HG03558 (cell line): ENCODE measurements at regions not wholly inside any gene's neighbourhood (a gene's known extent, or its start where the extent isn't known, plus 50 kb on each side); places are given as distances from the start of the nearest gene placed in this dataset.

Experiments used
- ATAC-seq: cut with Tn5 transposase; IDR thresholded peaks from one replicate; pipeline ENCODE4 v1.9.1; 2021; ENCODE audit warnings: moderate number of reproducible peaks; ENCODE audit not compliant: unreplicated experiment; ENCODE audit errors: extremely low read depth

DNA sequence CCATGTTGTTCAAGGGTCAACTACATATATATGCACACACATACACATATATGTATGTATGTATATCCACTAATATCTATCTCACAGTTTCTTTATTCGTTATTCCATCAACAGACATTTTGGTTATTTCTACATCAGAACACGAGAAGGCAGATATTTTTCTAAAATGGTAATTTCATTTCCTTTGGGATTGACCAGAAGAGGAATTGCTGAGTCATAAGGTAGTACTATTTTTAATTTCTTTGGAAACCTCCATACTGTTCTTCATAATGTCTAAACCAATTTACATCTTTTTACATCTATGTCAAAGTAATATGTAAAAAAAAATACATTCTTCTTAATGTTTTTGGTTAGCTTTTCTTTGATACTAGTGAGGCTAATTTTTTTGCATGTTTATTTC lies 630.7 kb upstream of the GCFC2 start:
- no peak for ATAC-seq

DNA sequence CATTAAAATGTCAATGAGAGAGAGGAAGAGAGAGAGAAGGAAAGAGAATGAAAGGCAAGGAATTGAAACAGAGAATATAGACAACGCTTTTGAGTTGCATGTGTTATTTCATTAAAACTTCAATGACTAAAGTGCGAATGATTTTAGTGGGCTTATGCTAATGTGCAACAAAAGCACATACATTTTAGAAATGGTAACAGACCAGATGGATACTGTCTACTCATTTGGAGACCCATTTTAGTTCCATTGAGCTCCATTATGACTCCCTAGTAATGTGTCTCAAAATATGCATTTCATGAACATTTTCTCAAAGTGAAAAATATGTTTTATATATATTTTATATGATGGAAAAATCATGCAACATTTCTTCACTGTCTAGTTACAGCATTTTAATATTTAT lies 622.2 kb upstream of the GCFC2 start:
- ATAC-seq, result no peak

DNA sequence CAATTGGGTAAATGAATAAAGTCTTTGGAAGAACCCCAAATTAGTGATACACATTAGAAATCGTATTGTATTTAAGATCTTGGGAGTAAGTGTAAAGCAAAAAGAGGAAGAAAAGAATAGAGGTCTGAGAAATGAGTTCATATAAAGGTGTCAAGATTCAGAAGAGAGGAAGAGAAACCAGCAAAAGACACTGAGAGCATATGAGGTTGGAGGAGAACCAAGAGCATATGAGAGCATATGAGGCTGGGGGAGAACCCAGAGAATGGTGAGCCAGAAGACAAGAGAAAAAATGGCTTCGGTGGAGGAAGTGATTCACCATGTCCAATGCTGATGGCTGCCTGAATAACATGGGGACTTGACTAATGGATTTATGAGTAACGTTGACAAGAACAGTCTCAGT lies 620.1 kb upstream of the GCFC2 start:
- no peak for ATAC-seq

DNA sequence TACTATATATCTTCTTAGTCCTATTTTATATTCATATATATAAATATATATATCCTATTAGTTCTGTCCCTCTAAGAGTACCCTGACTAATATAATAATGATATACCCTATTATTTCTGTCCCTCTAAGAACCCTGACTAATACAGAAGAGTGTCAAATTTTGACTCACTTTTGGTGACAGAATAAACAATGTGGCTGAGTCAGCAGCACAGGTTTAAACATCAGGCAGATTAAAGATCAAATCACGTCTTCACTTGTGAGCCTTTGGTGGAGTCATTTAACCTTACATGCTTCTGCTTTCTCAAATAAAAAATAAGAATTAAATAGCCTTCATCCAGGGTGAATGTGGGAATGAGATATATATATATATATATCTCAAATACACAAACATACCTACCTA lies 615.9 kb upstream of the GCFC2 start:
- ATAC-seq, result no peak

DNA sequence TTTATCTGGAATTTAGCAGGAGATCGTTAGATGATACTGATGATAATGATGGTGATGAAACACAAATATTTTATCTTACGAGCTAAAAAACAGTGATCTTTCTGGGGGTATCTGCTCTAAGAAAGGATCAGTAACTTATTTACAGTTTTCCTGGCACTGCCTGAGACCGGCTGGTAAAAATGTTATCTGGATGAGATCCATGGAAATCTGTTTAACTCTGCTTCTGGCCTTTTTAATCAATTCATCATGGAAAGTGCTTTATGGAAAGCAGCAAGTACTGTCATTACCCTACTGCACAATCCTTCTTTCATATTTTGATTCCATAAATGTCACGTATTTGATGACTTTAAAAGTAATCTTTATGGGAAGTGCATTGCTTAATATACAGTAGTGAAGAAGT lies 612.7 kb upstream of the GCFC2 start:
- no peak for ATAC-seq

DNA sequence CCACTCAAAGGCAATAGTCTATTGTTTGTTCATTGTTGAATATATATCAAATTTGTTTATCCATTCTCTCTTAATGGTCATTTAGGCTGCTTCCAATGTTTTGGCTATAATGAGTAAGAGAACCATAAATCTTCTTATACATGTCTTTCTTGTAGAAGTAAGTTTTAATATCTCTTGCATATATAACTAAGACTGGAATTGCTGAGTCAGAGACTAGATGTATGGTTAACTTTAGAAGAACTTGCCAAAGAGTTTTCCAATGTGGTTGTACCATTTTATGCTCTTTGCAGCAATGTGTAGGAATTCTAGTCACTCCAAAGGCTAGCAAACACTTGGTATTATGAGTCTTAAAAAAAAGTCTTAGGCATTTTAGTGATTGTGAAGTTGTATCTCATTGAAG lies 610.0 kb upstream of the GCFC2 start:
- ATAC-seq, result no peak

DNA sequence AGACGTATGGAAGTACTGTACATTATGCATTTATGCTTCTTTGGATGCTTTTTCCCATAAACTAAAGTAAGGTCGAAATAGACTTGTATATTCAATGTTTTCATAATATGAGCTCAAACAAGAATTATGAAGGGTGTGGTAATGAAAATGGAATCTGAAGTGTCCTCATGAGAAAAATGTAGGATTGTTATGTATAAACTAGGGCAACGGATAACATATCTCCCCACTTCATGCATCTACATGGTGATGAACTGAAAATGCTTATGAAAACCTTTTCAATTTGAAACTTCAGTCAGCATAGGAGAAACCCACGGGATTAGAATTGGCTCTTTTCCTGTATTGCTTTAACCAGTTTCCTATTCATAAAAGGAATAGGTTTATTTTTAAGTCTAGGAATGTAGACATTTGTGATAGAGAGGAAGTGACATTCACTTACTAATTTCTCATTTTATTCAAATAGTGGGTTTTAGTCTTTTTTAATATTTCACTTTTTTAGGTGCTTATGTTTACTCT lies 608.2 kb upstream of the GCFC2 start:
- no peak for ATAC-seq

DNA sequence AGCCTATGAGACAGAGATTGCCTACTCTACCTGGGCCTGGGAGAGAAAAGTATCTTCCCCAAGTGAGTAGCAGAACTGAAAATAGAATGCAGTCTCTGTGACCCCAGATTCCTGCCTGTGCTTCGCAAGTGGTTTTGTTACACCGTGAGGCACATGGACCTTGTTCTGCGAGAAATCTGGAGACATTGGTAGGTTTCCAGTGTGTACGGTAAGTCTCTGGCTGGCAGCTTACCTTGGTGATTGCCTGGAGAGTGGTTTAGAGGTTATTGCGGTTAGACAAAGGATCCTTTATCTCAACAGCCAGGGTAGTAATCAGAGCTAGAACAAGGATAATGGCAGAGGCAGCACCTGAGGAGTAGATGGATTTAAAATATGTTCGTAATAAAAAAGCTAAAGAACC lies 606.0 kb upstream of the GCFC2 start:
- ATAC-seq, result no peak

DNA sequence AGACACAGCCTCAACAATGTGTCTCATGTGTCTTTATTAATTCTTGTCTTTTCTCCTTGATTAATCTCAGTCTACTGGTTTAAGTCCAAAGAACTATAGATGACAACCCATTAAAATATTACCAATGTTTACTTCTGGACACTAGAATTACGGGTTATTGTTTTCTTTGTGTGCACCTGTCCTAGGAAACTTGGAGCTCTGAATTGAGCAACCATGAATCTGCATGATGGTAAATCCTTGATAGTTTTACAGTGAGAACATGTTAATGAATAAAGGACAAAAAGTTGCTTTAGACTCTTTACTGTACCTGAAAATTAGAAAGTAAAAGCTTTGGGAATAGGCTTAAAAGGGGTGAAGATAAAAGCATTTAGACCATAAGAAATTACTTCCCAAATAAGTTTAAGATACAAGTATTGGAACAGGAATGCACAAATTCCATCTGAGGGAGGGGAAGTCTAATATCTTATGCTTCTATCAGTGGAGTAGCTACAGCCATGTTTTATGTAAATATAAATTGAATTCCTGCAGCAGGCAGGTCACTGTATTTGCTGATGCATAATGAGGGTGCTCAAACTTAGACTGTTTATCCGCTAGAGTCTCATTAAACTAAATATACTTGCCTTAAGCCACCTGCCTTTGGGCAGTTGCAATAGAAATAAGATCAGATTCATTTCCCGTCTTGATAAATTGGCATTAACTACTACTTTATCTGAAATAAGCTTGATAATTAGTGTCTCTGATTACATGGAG lies 603.7 kb upstream of the GCFC2 start:
- ATAC-seq, result no peak

DNA sequence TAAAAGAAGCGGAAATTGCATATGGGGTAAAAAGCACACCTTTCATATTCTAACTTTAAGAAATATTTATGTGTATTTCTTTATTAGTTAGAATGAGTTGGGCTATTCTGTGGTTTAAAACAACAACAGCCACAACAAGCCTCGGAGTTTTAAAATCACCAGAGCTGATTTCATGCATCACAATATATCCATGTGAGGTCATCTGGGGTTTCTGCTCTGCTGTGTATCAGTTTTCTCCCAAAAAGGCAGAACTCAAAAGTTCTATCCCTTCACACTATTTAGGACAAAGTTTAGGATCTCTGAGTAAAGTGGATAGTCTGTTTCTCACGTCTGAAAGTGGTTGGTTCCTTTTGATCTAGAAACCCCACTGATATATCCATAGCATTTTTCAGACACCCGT lies 601.5 kb upstream of the GCFC2 start:
- no peak for ATAC-seq

DNA sequence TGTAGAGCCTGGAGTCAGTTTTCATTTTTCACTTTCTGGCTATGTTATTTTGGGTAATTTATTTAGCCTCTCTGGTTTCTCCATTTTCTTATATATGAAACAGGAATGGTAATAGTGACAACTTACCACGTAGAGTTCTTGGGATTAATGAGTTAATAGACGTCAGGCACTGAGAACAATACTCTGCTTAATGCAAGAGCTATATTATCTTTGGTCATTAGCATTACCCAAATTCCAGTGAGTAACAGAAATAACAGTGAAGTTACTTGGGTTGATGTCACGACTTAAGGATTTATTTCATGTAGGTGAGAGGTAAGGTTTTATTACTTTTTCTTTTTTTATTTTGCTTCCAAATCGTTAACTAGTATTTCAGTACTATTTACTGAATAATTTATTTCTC lies 601.0 kb upstream of the GCFC2 start:
- no peak for ATAC-seq

DNA sequence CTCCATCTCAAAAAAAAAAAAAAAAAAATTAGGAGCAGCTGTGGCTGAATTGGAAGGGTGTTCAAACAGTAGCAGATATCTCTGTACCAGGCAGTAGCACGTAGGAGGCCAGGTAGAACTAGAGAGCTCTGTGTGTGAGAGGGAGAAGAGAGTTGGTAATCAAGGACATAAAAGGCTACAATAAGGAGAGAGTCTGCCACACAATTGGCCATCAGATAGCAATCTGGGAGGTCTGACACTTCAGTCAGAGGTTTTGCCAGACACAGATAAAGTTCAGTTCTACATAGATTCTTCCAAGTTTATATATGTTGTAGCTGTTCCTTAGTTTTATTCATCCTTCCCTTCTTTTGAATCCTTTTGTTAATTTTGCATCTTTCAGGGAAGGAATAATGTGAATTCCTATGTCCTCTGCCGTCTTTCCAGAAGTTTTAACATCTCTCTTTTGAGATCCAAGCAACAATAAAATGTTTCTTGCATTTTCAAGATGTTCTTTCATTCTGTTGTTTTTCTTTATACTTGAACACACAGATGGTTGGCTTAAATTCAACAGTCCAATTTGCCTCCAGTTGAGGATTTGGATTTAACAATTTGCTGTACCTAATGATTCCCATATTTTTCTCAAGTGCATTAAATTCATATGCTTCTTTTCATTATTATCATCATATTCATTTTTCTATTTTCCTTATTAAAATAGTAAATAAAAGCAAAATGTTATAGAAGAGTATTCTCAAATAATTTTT lies 600.3 kb upstream of the GCFC2 start:
- ATAC-seq, result no peak

DNA sequence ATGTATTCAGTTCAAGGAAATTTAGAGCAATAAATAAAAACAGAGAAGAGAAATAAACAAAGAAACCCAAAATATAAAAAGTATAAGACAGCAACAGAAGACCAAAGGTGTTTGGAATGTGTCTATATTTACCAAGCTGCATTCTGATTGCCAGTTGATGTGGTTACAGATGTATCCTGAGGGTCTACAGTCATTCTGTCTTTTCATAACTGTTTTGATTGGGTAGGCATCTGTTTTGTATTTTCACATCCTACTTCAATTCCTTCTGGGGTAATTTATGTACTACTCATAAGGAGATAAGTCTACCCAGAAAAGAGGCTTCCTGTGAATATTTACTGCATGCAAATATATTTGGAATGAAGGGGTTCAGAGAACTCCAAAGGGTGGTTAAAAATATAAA lies 596.8 kb upstream of the GCFC2 start:
- no peak for ATAC-seq

DNA sequence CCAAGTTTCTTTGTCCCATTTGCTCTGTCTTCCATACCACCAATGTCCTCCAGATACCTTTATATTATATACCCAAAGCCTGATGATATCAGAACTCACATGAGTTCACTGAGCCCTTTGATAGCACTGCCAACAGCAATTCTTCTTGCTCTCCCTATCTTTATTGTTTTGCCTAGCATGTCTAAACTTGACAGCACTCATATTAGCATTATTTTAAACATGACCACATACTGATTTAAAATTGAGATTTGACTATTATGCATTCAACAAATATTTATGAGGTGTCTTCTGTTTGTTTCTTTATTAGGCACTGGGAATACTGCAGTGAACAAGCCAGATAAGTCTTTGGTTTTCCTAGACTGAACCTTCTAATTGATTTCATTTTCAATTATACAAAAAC lies 587.3 kb upstream of the GCFC2 start:
- ATAC-seq, result no peak

DNA sequence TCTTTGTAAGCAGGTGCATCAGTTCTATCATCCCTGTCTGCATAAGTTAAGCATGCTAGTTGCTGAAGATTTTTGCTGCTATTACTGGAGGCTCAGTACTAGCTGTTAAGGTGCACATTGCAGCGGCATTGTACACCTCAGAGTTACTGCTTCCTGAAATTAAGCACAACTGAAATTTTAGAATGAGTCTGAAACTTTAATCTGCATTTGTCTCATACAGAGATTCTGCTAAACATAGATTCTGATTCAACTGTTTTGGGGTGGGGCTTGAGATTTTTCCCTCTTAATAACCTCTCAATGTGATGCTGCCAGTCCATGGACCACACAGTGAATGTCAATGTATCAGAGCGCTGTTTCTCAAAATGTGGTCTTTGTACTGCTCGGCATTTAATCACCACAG lies 585.7 kb upstream of the GCFC2 start:
- no peak for ATAC-seq

DNA sequence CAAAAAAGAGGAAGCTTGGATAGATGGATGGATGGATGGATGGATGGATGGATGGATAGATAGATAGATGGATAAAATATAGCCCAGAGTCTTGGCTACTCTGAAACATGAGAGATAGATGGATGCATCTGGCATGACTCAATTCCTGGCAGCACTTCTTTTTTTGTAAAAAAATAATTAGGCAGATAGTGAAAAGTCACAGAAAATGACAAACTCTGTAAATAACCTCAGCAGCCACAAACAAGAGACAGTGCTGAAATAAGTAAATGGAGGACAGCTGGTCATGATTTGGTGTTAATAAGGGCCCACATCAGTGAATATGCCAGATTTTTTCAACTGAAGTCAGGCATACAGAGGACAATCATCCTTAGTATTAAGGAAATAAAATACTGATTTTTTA lies 585.0 kb upstream of the GCFC2 start:
- ATAC-seq, result no peak

DNA sequence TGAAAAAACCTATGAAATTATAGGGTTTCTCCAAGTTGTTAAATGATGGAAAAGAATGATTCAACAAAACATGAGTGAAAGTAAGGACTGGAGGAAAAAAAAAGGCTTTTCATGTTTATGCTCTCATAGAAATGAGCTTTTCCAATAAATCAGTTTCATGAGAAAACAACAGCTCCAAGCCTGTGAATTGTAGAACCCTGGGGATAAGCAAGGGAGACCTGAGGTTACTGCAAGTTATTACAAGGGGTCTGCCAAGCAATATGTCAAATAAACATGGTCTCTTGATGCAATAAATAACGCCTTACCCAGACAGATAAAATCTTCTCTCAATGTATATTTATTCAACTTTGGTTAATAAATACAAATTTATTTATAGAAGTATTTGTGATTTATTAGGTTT lies 577.9 kb upstream of the GCFC2 start:
- ATAC-seq, result no peak

DNA sequence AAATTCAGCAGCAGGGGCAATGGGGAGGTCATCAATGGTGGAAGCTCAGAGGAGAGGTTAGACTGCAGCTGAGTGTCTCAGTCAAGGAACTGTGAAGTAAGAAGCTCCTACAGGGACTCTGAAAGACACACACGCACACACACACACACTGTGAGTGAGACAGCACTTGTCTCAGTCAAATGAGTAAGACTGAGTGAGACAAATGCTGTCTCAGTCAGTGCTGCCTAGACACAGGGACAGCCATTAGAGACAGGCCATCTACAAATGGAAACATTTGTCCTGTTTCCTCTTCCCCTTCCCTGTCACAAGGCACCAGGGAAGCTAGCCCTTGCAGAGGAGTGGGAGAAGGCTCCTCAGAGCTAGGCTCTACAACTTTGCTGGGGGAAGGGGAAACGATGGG lies 577.4 kb upstream of the GCFC2 start:
- ATAC-seq, result no peak

DNA sequence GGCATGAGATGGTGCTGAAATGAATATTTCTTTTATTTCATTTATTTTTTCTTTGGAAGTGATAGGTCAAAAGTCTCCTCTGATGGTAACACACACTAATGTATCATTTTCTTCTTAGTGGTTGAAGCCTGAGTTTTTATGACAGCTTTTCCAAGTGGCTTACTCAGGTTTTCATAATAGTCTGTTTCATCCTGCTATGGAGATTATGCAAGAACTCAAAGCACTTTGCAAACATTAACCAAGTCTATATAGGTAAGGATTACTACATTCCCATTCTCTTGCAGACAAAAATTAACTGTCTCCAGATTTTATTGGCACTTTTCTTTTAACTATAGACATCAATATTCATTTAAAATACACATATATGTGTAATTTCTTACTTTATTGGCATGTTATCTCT lies 572.6 kb upstream of the GCFC2 start:
- no peak for ATAC-seq

DNA sequence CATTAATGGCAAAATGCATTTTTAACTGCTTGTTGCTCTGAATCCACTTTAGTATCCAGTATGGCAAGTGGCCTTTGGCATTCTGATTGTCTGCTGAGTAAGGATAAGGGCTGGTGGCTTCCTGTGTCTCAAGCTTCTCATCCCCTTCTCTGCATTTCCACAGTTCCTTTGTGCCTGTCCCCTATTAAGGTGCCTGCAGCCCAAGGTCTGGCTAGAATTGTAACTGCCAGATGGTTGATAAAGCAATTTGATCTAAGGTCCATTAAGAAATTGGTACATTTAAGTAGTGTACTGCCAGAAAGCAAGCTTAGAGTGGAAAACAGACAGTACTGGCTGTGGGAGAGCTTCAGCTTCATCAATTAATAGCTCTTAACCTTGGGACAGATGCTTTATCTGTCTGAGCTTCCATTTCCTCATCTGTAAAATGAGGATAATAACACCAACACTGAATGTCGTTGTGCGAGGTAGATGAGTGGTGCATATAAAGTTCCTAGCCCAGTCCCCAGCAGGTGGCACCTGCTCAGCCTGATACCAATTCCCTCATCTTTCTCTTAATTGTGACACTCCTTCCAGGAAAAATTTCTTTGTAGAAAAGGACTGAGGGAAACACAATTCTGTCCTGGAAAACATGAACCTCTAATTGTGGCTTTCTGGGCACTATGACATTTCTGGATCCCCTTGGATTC lies 570.6 kb upstream of the GCFC2 start:
- ATAC-seq, result no peak

DNA sequence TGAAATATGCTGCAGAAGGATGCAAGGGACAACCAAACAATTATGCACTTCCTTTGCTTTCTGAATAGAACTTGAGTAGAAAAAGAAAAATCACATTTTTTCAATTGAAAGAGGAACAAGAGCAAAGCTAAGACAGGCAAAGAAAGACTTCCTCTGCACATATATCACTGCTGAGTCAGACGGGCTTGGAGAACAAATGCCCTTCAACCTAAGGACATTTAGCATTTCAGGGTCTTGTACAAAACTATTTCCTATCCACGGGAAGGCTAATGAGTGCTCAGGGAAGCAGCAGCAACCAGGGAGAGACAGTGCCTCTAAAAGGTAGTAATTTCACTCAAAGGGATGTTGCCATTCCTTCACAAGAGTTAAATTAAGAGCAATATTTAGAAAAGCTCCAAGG lies 570.0 kb upstream of the GCFC2 start:
- no peak for ATAC-seq
